ENCODE measurements at regions not wholly inside any gene's neighbourhood (a gene's known extent, or its start where the extent isn't known, plus 50 kb on each side); places are given as distances from the start of the nearest gene placed in this dataset.

GRCh38 chr20:16898433-16898832 lies 150.3 kb downstream of the OTOR start:
- no peak for DNase-seq (ENCODE audit: low read depth, low spot score)
- POLR2A ChIA-PET, result no interaction called here
- Histone ChIP-seq H3K9me3 (replicated peaks; ENCODE audit: control insufficient read depth, insufficient read depth, low read length) (no peaks in the 10 kb centered on the region), H4K20me1 (replicated peaks; ENCODE audit: control insufficient read depth, extremely low read depth, insufficient read depth, low read length) (no peaks in the 10 kb centered on the region), H3K9ac (replicated peaks; ENCODE audit: extremely low read depth, insufficient read depth, low read length) (no peak overlapping the region), H3K36me3 (ENCODE audit: control insufficient read depth in 2 of 2, extremely low read depth in 1 of 2, insufficient read depth in 2 of 2, low read length in 2 of 2) (no peaks in the 10 kb centered on the region), H3K79me2 (ENCODE audit: control insufficient read depth, insufficient read depth, low read length) (no peaks in the 10 kb centered on the region), H3K4me3 (replicated peaks in 1 of 3; ENCODE audit: insufficient read depth in 1 of 3, low read depth in 1 of 3, low read length in 3 of 3) (no peak overlapping the region), H3K27ac (ENCODE audit: insufficient read depth, low read depth, low read length) (no peak overlapping the region), H2AFZ (ENCODE audit: low read depth, low read length) (no peak overlapping the region), H3K4me1 (ENCODE audit: control insufficient read depth, extremely low read depth, insufficient read depth, low read length) (no peaks in the 10 kb centered on the region), H3K9me1 (replicated peaks; ENCODE audit: control insufficient read depth, extremely low read depth, insufficient read depth, low read length) (no peaks in the 10 kb centered on the region), H3K27me3 (ENCODE audit: control insufficient read depth in 2 of 2, insufficient read depth in 2 of 2, low read length in 2 of 2) (no peaks in the 10 kb centered on the region), H3K4me2 (ENCODE audit: insufficient read depth, low read length) (no peak overlapping the region)
- dilution Hi-C loops (cut with MboI; ENCODE audit: extremely low pct_ligation_motif_present, low sequenced_read_pairs) (no loop called here), intact Hi-C loops (cut with micrococcal nuclease) (no loop called here)
- CTCF ChIA-PET, result no interaction called here
- FAIRE-seq, result no peak
- TF ChIP-seq POLR2AphosphoS5 (IDR thresholded peaks at IDR 0.05; ENCODE audit: insufficient read depth, low read depth, low read length) (no peak), EZH2 (IDR thresholded peaks at IDR 0.05; ENCODE audit: borderline replicate concordance, low read depth, low read length, severe bottlenecking) (no peak), JUN (IDR thresholded peaks at IDR 0.05; ENCODE audit: borderline replicate concordance, insufficient read depth, insufficient read length, low read depth) (no peak), MYC (IDR thresholded peaks at IDR 0.05; ENCODE audit: low read depth, low read length) (no peak)
- no TSS peak for BruUV-seq (replicated peaks)

GRCh38 chr20:16902662-16903061 lies 154.5 kb downstream of the OTOR start:
- CTCF ChIA-PET, result no interaction called here

More at GRCh38 chr20:16902662-16903061, 154.5 kb downstream of the OTOR start:
- Histone ChIP-seq H3K4me2 (ENCODE audit: insufficient read depth, low read length) (no peak overlapping the region), H3K27me3 (ENCODE audit: control insufficient read depth in 2 of 2, insufficient read depth in 2 of 2, low read length in 2 of 2) (no peaks in the 10 kb centered on the region), H3K9me3 (replicated peaks; ENCODE audit: control insufficient read depth, insufficient read depth, low read length) (peaks cover 3% of the 10 kb centered on the region), H3K27ac (ENCODE audit: insufficient read depth, low read depth, low read length) (no peak overlapping the region), H3K36me3 (ENCODE audit: control insufficient read depth in 2 of 2, extremely low read depth in 1 of 2, insufficient read depth in 2 of 2, low read length in 2 of 2) (no peaks in the 10 kb centered on the region), H3K4me3 (replicated peaks in 1 of 3; ENCODE audit: insufficient read depth in 1 of 3, low read depth in 1 of 3, low read length in 3 of 3) (no peak overlapping the region), H3K79me2 (ENCODE audit: control insufficient read depth, insufficient read depth, low read length) (no peaks in the 10 kb centered on the region), H3K9ac (replicated peaks; ENCODE audit: extremely low read depth, insufficient read depth, low read length) (no peak overlapping the region), H3K4me1 (ENCODE audit: control insufficient read depth, extremely low read depth, insufficient read depth, low read length) (no peaks in the 10 kb centered on the region), H4K20me1 (replicated peaks; ENCODE audit: control insufficient read depth, extremely low read depth, insufficient read depth, low read length) (no peaks in the 10 kb centered on the region), H2AFZ (ENCODE audit: low read depth, low read length) (no peak overlapping the region), H3K9me1 (replicated peaks; ENCODE audit: control insufficient read depth, extremely low read depth, insufficient read depth, low read length) (no peaks in the 10 kb centered on the region)
- TF ChIP-seq CTCF (IDR thresholded peaks at IDR 0.05; ENCODE audit: extremely low read depth in 1 of 2, insufficient read depth in 1 of 2, low read depth in 1 of 2, low read length in 2 of 2) (no peak), MYC (IDR thresholded peaks at IDR 0.05; ENCODE audit: low read depth, low read length) (no peak), POLR2AphosphoS5 (IDR thresholded peaks at IDR 0.05; ENCODE audit: insufficient read depth, low read depth, low read length) (no peak), FOS (IDR thresholded peaks at IDR 0.05; ENCODE audit: borderline replicate concordance, insufficient read depth, low read length) (no peak), MAX (IDR thresholded peaks at IDR 0.05; ENCODE audit: insufficient read depth, insufficient read length) (no peak)
- BruUV-seq (replicated peaks), result no TSS peak
- dilution Hi-C loops (cut with MboI; ENCODE audit: extremely low pct_ligation_motif_present, low sequenced_read_pairs) (no loop called here), intact Hi-C loops (cut with micrococcal nuclease) (no loop called here)
- FAIRE-seq (no peak), DNase-seq (ENCODE audit: low read depth, low spot score) (no peak)
- POLR2A ChIA-PET, result no interaction called here
